HepG2 (cell line): ENCODE measurements at regions not wholly inside any gene's neighbourhood (a gene's known extent, or its start where the extent isn't known, plus 50 kb on each side); places are given as distances from the start of the nearest gene placed in this dataset.

ENCODE experiments used
- ATAC-seq: fragments of 200-7000 bp; cut with Tn5 transposase; 3 replicates; pipeline ENCODE4 v1.9.1; 2020; ENCODE audit warnings: mild to moderate bottlenecking, moderate library complexity
- BruUV-seq: library from RNA; stranded (reverse); fragments of 400-500 nt; replicated peaks from 2 replicates; lab custom pipeline; 2021; lab: Mats Ljungman, UMichigan
- CTCF ChIA-PET: fragments of 300-600 bp; formaldehyde crosslinking; extraction: SDS; loops from one replicate; lab custom pipeline; 2021; ENCODE audit warnings: low total read pairs, inconsistent platforms, low intra/inter-chr PET ratio; lab: Yijun Ruan, JAX
- POLR2A ChIA-PET: fragments of 350-600 bp; sonication (Branson Sonifier 250); formaldehyde crosslinking; loops from one replicate; lab custom pipeline; 2020; ENCODE audit warnings: antibody characterized with exemption, inconsistent platforms; lab: Yijun Ruan, JAX
- DNase-seq: peaks from one replicate; pipeline ENCODE4 v3.0.0-alpha.2; 2015; ENCODE audit warnings: low spot score
- FAIRE-seq: peaks from 3 replicates; lab custom pipeline; 2011; peaks lifted over from hg19 to GRCh38; lab: Jason Lieb, UNC
- H2AFZ ChIP-seq: one replicate; pipeline ENCODE4 v1.6.1; 2011; ENCODE audit warnings: low read length, inconsistent platforms
- H3K27ac ChIP-seq: fragments of 300-600 bp; 3 replicates; pipeline ENCODE4 v1.8.0; 2011; ENCODE audit warnings: mixed run types, mild to moderate bottlenecking, mixed read lengths, low read length, inconsistent platforms; ENCODE audit not compliant: insufficient read depth; ENCODE audit errors: extremely low read length
- H3K27me3 ChIP-seq, 2 experiments: fragments of 200-600 bp in 1 of 2; 2 replicates in 1 of 2; 3 replicates in 1 of 2; pipeline versions ENCODE4 v1.6.0 to v1.8.0; 2011; ENCODE audit warnings: low read length in 2 of 2, mild to moderate bottlenecking in 2 of 2, moderate library complexity in 2 of 2, inconsistent platforms in 1 of 2; ENCODE audit not compliant: insufficient read depth in 2 of 2, control insufficient read depth in 1 of 2
- H3K36me3 ChIP-seq, 2 experiments: fragments of 200-600 bp in 1 of 2; replicated peaks in 1 of 2; 2 replicates in 1 of 2; 3 replicates in 1 of 2; pipeline versions ENCODE4 v1.5.1 to v1.8.0; 2011; ENCODE audit warnings: low read length in 2 of 2, inconsistent platforms in 1 of 2; ENCODE audit not compliant: insufficient read depth in 2 of 2, control insufficient read depth in 1 of 2
- H3K4me1 ChIP-seq: 2 replicates; pipeline ENCODE4 v1.5.1; 2012; ENCODE audit warnings: low read length, inconsistent platforms; ENCODE audit not compliant: insufficient read depth
- H3K4me2 ChIP-seq: 2 replicates; pipeline ENCODE4 v1.6.0; 2011; ENCODE audit warnings: low read depth, low read length, inconsistent platforms
- H3K4me3 ChIP-seq, 3 experiments: fragments of 200-600 bp in 1 of 3; sonication (generic), shearing (Covaris generic) in 1 of 3; replicated peaks in 1 of 3; 2 replicates each; pipeline ENCODE4 v1.5.1; 2011 to 2016; ENCODE audit warnings: low read length in 3 of 3, inconsistent platforms in 2 of 3, low read depth in 2 of 3, mild to moderate bottlenecking in 2 of 3, control low read depth in 1 of 3, mixed read lengths in 1 of 3; ENCODE audit not compliant: insufficient read depth in 1 of 3
- H3K79me2 ChIP-seq: one replicate; pipeline ENCODE4 v1.6.1; 2011; ENCODE audit warnings: low read length, inconsistent platforms; ENCODE audit not compliant: insufficient read depth
- H3K9ac ChIP-seq: 2 replicates; pipeline ENCODE4 v1.6.0; 2011; ENCODE audit warnings: mild to moderate bottlenecking, low read depth, low read length, inconsistent platforms; ENCODE audit not compliant: insufficient read depth
- H3K9me3 ChIP-seq: 2 replicates; pipeline ENCODE4 v1.5.1; 2012; ENCODE audit warnings: mild to moderate bottlenecking, low read length
- H4K20me1 ChIP-seq: 2 replicates; pipeline ENCODE4 v1.6.0; 2011; ENCODE audit warnings: inconsistent platforms, mild to moderate bottlenecking, low read length, moderate library complexity; ENCODE audit not compliant: insufficient read depth
- ARID3A ChIP-seq: IDR thresholded peaks from 2 replicates; pipeline ENCODE4 v1.6.1; 2012; ENCODE audit warnings: low read depth, low read length, improper control_type of control experiment
- BCL3 ChIP-seq: sonication (generic); formaldehyde crosslinking; IDR thresholded peaks from 2 replicates; pipeline ENCODE4 v1.5.1; 2020; ENCODE audit warnings: mild to moderate bottlenecking, missing genetic modification reagents, moderate library complexity
- FOXA1 ChIP-seq, 2 experiments: fragments of 450-650 bp in 1 of 2; sonication (generic) in 1 of 2; formaldehyde crosslinking in 1 of 2; IDR thresholded peaks; 2 replicates each; pipeline versions ENCODE4 v1.4.0 to v1.6.1; 2016 to 2020; ENCODE audit warnings: missing genetic modification reagents in 1 of 2
- GABPA ChIP-seq, 2 experiments: IDR thresholded peaks; 2 replicates each; pipeline ENCODE4 v1.6.1; 2011 to 2016; ENCODE audit warnings: low read depth in 2 of 2, low read length in 1 of 2, missing biosample characterization in 1 of 2, missing genetic modification characterization in 1 of 2
- JARID2 ChIP-seq: sonication (generic); formaldehyde crosslinking; IDR thresholded peaks from 2 replicates; pipeline ENCODE4 v1.8.1; 2023; ENCODE audit warnings: missing genetic modification reagents, inconsistent platforms; ENCODE audit not compliant: insufficient replicate concordance
- SIX4 ChIP-seq: sonication (generic); formaldehyde crosslinking; IDR thresholded peaks from 2 replicates; pipeline ENCODE4 v1.4.0; 2020; ENCODE audit warnings: missing genetic modification reagents
- SRSF4 ChIP-seq: fragments of 200-400 bp; formaldehyde crosslinking; IDR thresholded peaks from one replicate; pipeline ENCODE4 v1.6.1; 2018; ENCODE audit warnings: mild to moderate bottlenecking, low read depth, low read length, moderate library complexity; ENCODE audit not compliant: poor library complexity, severe bottlenecking
- THYN1 ChIP-seq: sonication (generic); formaldehyde crosslinking; IDR thresholded peaks from 2 replicates; pipeline ENCODE4 v1.8.1; 2023; ENCODE audit warnings: low read depth, mild to moderate bottlenecking, moderate library complexity, missing genetic modification reagents, borderline replicate concordance
- ZC3H13 ChIP-seq: sonication (generic); formaldehyde crosslinking; IDR thresholded peaks from 2 replicates; pipeline ENCODE4 v1.8.1; 2023; ENCODE audit warnings: mild to moderate bottlenecking, missing genetic modification reagents, moderate library complexity
- ZNF18 ChIP-seq: sonication (generic); formaldehyde crosslinking; IDR thresholded peaks from 2 replicates; pipeline ENCODE4 v1.8.0; 2022; ENCODE audit warnings: mild to moderate bottlenecking, missing genetic modification reagents; ENCODE audit not compliant: insufficient replicate concordance
- ZNF552 ChIP-seq: sonication (generic); formaldehyde crosslinking; IDR thresholded peaks from 2 replicates; pipeline ENCODE4 v1.9.0; 2022; ENCODE audit warnings: missing genetic modification reagents, mild to moderate bottlenecking, borderline replicate concordance
- ZNF574 ChIP-seq: sonication (generic); formaldehyde crosslinking; IDR thresholded peaks from 2 replicates; pipeline ENCODE4 v1.4.0; 2020; ENCODE audit warnings: missing genetic modification reagents
- ZNF597 ChIP-seq: sonication (generic); formaldehyde crosslinking; IDR thresholded peaks from 2 replicates; pipeline ENCODE4 v1.5.0; 2020; ENCODE audit warnings: missing genetic modification reagents
- ZNF670 ChIP-seq: sonication (generic); formaldehyde crosslinking; IDR thresholded peaks from 2 replicates; pipeline ENCODE4 v1.8.0; 2022; ENCODE audit warnings: mild to moderate bottlenecking, missing genetic modification reagents, borderline replicate concordance
- ZNF740 ChIP-seq: sonication (generic); formaldehyde crosslinking; IDR thresholded peaks from 2 replicates; pipeline ENCODE4 v1.4.0; 2020; ENCODE audit warnings: missing genetic modification reagents
- WGBS: methylation state at CpG from one replicate; pipeline ENCODE4 v1.1.6; 2017; ENCODE audit warnings: low lambda C conversion rate; 5-methylcytosine and 5-hydroxymethylcytosine counted together
- in situ Hi-C: cut with HindIII; loops from 2 replicates; pipeline ENCODE4 v1.10.0; 2017; ENCODE audit warnings: low pct_unique_long_range_greater_than_20kb; ENCODE audit not compliant: extremely low pct_ligation_motif_present
- intact Hi-C: fragments of 100-400 bp; cut with micrococcal nuclease; formaldehyde crosslinking; loops from one replicate; pipeline ENCODE4 v1.10.0; 2022; ENCODE audit not compliant: unreplicated experiment

- Histone ChIP-seq H3K9me3 (no peaks in the 10 kb centered on the region), H3K36me3 (no peaks in the 10 kb centered on the region), H3K27me3 (no peaks in the 10 kb centered on the region), H3K27ac (no peak overlapping the region), H3K4me1 (peaks cover 50% of the 10 kb centered on the region), H3K4me2 (no peak overlapping the region), H4K20me1 (no peaks in the 10 kb centered on the region), H3K79me2 (no peaks in the 10 kb centered on the region), H3K4me3 (no peak overlapping the region), H3K9ac (no peak overlapping the region), H2AFZ (no peak overlapping the region)
- POLR2A ChIA-PET, result interaction anchor here (1.2 kb wide), 1 partner anchor 28 kb away, joined by 5 read pairs; no protein-coding TSS in a partner anchor
- in situ Hi-C loops, result no loop called here
- intact Hi-C loops, result no loop called here
- DNase-seq, result no peak
- BruUV-seq, result no TSS peak
- FAIRE-seq, result no peak
- CTCF ChIA-PET, result no interaction called here
- no peak for ATAC-seq
- 80% methylated on average over 6 of the region's 6 CpGs for WGBS
- TF ChIP-seq ZNF574 (CRISPR knock-in tag) (no peak), ZNF597 (CRISPR knock-in tag) (no peak), ZNF670 (CRISPR knock-in tag) (no peak), BCL3 (no peak), FOXA1 (IDR thresholded peaks at IDR 0.05) (no peak), FOXA1 (CRISPR knock-in tag; IDR thresholded peaks at IDR 0.05) (no peak), ZNF740 (CRISPR knock-in tag) (no peak), ZC3H13 (CRISPR knock-in tag) (no peak), THYN1 (no peak), ARID3A (no peak), SIX4 (CRISPR knock-in tag) (no peak), GABPA (IDR thresholded peaks at IDR 0.05; ENCODE audit: low read depth, low read length) (no peak), GABPA (CRISPR knock-in tag; IDR thresholded peaks at IDR 0.05; ENCODE audit: low read depth) (no peak), JARID2 (CRISPR knock-in tag) (no peak), ZNF552 (CRISPR knock-in tag) (no peak), SRSF4 (no peak), ZNF18 (CRISPR knock-in tag) (no peak)
Observed at GRCh38 chr3:72618739-72619138, 229.5 kb downstream of the SHQ1 start.
